ENCODE measurements at regions not wholly inside any gene's neighbourhood (a gene's known extent, or its start where the extent isn't known, plus 50 kb on each side); places are given as distances from the start of the nearest gene placed in this dataset.

DNA sequence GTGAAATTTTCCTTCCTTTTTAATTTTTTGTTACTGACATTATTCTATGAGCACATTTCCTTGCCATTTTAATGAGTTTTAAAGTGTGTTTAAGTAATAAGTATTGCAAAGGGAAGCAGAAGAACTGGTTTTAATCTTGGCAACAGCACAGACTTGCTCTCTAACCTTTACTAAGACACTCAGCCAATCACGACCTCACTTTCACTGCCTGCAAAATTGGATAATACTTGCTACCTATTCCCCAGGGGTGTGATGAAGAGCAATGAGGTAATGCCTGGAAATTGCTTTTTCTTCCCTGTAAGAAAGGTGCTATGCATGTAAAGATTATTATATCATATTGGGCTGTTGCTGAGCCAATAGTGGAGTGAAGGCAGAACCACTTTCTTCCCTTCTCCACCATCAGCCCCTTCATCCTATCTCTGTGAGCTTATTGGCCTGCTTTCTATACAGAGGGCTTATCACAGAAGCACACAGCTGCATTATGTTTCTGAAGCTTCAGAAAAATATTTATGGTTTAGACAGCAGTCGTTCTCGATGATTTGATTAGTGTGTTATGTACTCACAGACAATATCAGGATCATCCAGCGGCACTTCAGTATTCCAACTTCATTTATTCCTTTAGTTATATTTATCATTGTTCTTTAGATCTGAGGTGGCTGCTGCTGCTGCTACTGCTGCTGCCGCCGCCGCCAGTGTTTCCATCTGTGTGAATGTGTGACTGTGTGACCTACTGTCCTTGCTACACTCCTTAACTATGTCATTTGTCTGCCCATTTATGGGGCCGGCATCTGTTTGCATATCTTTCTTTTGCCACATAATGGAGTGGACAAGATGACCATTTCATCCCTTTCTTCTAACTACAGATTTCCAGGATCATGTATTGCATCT, 255.1 kb downstream of the C4orf33 start:
- TF ChIP-seq POLR2A (IDR thresholded peaks at IDR 0.05; ENCODE audit: low read depth, low read length) (no peak), POLR2AphosphoS5 (IDR thresholded peaks at IDR 0.05; ENCODE audit: low read depth, low read length) (no peak), SPI1 (IDR thresholded peaks at IDR 0.05; ENCODE audit: low read depth, low read length) (no peak), POU2F2 (IDR thresholded peaks at IDR 0.05; ENCODE audit: low read depth, low read length) (no peak), TAF1 (IDR thresholded peaks at IDR 0.05; ENCODE audit: low read depth, low read length) (no peak)

Measured in GM12891 (cell line).